CD4-positive, alpha-beta T cell (primary cell): ENCODE measurements at regions not wholly inside any gene's neighbourhood (a gene's known extent, or its start where the extent isn't known, plus 50 kb on each side); places are given as distances from the start of the nearest gene placed in this dataset.

ENCODE experiments used
- ATAC-seq: fragments of 200-7000 bp; cut with Tn5 transposase; one replicate; pipeline ENCODE4 v1.10.0; 2022; ENCODE audit warnings: mild to moderate bottlenecking; ENCODE audit not compliant: poor library complexity
- CTCF ChIA-PET: fragments of 350-600 bp; sonication (Branson Sonifier 250); formaldehyde crosslinking; loops from one replicate; lab custom pipeline; 2021; ENCODE audit warnings: antibody characterized with exemption, inconsistent platforms; lab: Charles Lee
- POLR2A ChIA-PET: fragments of 350-600 bp; sonication (Branson Sonifier 250); formaldehyde crosslinking; loops from one replicate; lab custom pipeline; 2021; ENCODE audit warnings: antibody characterized with exemption, inconsistent platforms; lab: Charles Lee
- DNase-seq, 14 experiments: peaks; one replicate each; pipeline ENCODE4 v3.0.0-alpha.2; 2013 to 2020; ENCODE audit warnings: mixed read lengths in 2 of 14
- H3K27ac ChIP-seq, 2 donors: one replicate each; pipeline versions ENCODE4 v1.5.1 to v1.7.0; 2013; ENCODE audit warnings: low read length in 2 of 2, low read depth in 1 of 2, mild to moderate bottlenecking in 1 of 2
- H3K27me3 ChIP-seq, 2 experiments: 1 replicate in 1 of 2; 2 replicates in 1 of 2; pipeline versions ENCODE4 v1.6.1 to v1.7.0; 2013; ENCODE audit warnings: low read length in 2 of 2, control low read depth in 1 of 2, mild to moderate bottlenecking in 1 of 2, moderate library complexity in 1 of 2; ENCODE audit not compliant: insufficient read depth in 2 of 2, control insufficient read depth in 1 of 2
- H3K36me3 ChIP-seq: one replicate; pipeline ENCODE4 v1.6.1; 2013; ENCODE audit warnings: low read length, control low read depth; ENCODE audit not compliant: insufficient read depth
- H3K4me1 ChIP-seq: one replicate; pipeline ENCODE4 v1.6.1; 2013; ENCODE audit warnings: low read length, control low read depth; ENCODE audit not compliant: insufficient read depth
- H3K4me3 ChIP-seq: one replicate; pipeline ENCODE4 v1.5.1; 2013; ENCODE audit warnings: mild to moderate bottlenecking, low read length, moderate library complexity
- H3K9me3 ChIP-seq, 2 experiments: 1 replicate in 1 of 2; 2 replicates in 1 of 2; pipeline versions ENCODE4 v1.6.1 to v1.7.0; 2013; ENCODE audit warnings: low read length in 2 of 2, mild to moderate bottlenecking in 2 of 2, control low read depth in 1 of 2, moderate library complexity in 1 of 2; ENCODE audit not compliant: control insufficient read depth in 1 of 2, insufficient read depth in 1 of 2
- H3K27ac Mint-ChIP-seq: one replicate; pipeline ENCODE4 v1.8.0; 2020; ENCODE audit warnings: mixed read lengths
- H3K27me3 Mint-ChIP-seq: one replicate; pipeline ENCODE4 v1.8.0; 2021; ENCODE audit warnings: mixed read lengths
- H3K36me3 Mint-ChIP-seq: one replicate; pipeline ENCODE4 v1.8.0; 2021; ENCODE audit warnings: low read depth, mixed read lengths
- H3K4me1 Mint-ChIP-seq: one replicate; pipeline ENCODE4 v1.8.0; 2021; ENCODE audit warnings: low read depth, mixed read lengths
- H3K4me3 Mint-ChIP-seq: one replicate; pipeline ENCODE4 v1.8.0; 2020; ENCODE audit warnings: mild to moderate bottlenecking, mixed read lengths
- H3K9me3 Mint-ChIP-seq: one replicate; pipeline ENCODE4 v1.8.0; 2020; ENCODE audit warnings: mixed read lengths
- intact Hi-C, 2 experiments: fragments of 100-400 bp; cut with DNase I in 1 of 2; cut with micrococcal nuclease in 1 of 2; formaldehyde crosslinking; loops; one replicate each; pipeline versions ENCODE4 v1.15.1 to v1.9.0; 2023 to 2025; cut with DNase I, micrococcal nuclease
- TF ChIP-seq, protein P1 (sequence below): fragments of 200-600 bp; IDR thresholded peaks from one replicate; pipeline ENCODE4 v1.8.0; 2022; ENCODE audit warnings: antibody characterized with exemption, mild to moderate bottlenecking

GRCh38 chr6:14796974-14797762 lies 448.7 kb upstream of the JARID2 start:
- H3K27me3 ChIP-seq = no peaks in the 10 kb centered on the region
- DNase-seq (no peak), ATAC-seq (no peak)
- H3K36me3 Mint-ChIP-seq = no peaks in the 10 kb centered on the region
- no peak overlapping the region for H3K27ac Mint-ChIP-seq
- intact Hi-C loops = loop anchor here in 1 of 2 experiments (10.0 kb wide), 1 partner anchor 582 kb away; no protein-coding TSS in a partner anchor
- no peak overlapping the region for H3K4me3 ChIP-seq
- ChIA-PET CTCF (interaction anchor here (1.3 kb wide), 1 partner anchor 23 kb away, joined by 3 read pairs; no protein-coding TSS in a partner anchor), POLR2A (no interaction called here)
- H3K9me3 ChIP-seq = no peaks in the 10 kb centered on the region
- no peaks in the 10 kb centered on the region for H3K36me3 ChIP-seq
- TF ChIP-seq, protein P1, sequence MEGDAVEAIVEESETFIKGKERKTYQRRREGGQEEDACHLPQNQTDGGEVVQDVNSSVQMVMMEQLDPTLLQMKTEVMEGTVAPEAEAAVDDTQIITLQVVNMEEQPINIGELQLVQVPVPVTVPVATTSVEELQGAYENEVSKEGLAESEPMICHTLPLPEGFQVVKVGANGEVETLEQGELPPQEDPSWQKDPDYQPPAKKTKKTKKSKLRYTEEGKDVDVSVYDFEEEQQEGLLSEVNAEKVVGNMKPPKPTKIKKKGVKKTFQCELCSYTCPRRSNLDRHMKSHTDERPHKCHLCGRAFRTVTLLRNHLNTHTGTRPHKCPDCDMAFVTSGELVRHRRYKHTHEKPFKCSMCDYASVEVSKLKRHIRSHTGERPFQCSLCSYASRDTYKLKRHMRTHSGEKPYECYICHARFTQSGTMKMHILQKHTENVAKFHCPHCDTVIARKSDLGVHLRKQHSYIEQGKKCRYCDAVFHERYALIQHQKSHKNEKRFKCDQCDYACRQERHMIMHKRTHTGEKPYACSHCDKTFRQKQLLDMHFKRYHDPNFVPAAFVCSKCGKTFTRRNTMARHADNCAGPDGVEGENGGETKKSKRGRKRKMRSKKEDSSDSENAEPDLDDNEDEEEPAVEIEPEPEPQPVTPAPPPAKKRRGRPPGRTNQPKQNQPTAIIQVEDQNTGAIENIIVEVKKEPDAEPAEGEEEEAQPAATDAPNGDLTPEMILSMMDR = no peak
- H3K4me1 ChIP-seq = no peaks in the 10 kb centered on the region
- H3K9me3 Mint-ChIP-seq = no peaks in the 10 kb centered on the region
- no peak overlapping the region for H3K4me3 Mint-ChIP-seq
- no peak overlapping the region for H3K27ac ChIP-seq
- H3K27me3 Mint-ChIP-seq = no peaks in the 10 kb centered on the region
- H3K4me1 Mint-ChIP-seq = peaks cover 5% of the 10 kb centered on the region

DNA sequence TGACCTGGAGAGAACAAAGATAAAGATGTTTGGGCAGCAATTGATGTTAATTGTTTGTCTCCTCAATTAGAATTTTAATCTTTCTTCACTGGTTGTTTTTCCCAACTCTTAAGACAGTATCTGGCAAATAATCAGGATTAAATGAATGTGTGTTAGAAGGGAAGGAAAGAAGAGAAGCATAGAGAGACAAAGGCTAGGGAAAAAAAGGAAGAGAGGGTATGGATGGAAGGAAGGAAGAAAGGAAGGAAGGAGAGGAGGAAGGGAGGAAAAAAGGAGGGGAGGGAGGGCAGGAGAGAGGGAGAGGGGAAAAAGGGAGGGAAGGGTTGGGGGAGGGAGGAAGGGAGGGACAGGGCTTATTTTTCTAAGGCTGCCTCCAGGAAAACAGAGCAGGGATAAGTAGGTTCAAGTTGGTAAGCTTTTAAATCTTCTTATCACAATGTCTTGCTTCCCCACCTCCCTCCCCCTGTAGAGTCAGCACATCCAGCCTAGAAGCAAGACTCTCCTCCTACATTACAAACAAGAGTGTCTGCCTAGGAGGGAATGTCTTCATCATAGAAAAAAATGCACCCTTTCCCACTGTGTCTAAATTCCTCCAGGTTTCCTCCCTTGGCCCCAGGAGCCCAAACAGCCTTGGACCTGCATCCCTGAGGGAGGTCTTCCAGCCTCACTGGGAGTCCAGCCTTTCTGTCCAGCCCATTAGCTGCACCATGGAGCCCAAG lies 447.8 kb upstream of the JARID2 start:
- no peaks in the 10 kb centered on the region for H3K9me3 Mint-ChIP-seq
- ATAC-seq = no peak
- intact Hi-C loops = loop anchor here in 1 of 2 experiments (10.0 kb wide), 1 partner anchor 583 kb away; no protein-coding TSS in a partner anchor
- Histone ChIP-seq H3K36me3 (no peaks in the 10 kb centered on the region), H3K9me3 (no peaks in the 10 kb centered on the region), H3K27me3 (no peaks in the 10 kb centered on the region), H3K27ac (no peak overlapping the region), H3K4me1 (no peaks in the 10 kb centered on the region), H3K4me3 (no peak overlapping the region)
- H3K4me1 Mint-ChIP-seq = peaks cover 5% of the 10 kb centered on the region
- TF ChIP-seq, protein P1 = no peak
- H3K27ac Mint-ChIP-seq = no peak overlapping the region
- no peak for DNase-seq
- no peak overlapping the region for H3K4me3 Mint-ChIP-seq
- no peaks in the 10 kb centered on the region for H3K36me3 Mint-ChIP-seq
- CTCF ChIA-PET = no interaction called here
- no peaks in the 10 kb centered on the region for H3K27me3 Mint-ChIP-seq
- POLR2A ChIA-PET = interaction anchor here (1.8 kb wide), 1 partner anchor 13 kb away, joined by 6 read pairs; no protein-coding TSS in a partner anchor

- H3K9me3 Mint-ChIP-seq = no peaks in the 10 kb centered on the region
- no peak overlapping the region for H3K27ac Mint-ChIP-seq
- POLR2A ChIA-PET = interaction anchor here (1.8 kb wide), 1 partner anchor 14 kb away, joined by 6 read pairs; no protein-coding TSS in a partner anchor
- H3K27me3 ChIP-seq = no peaks in the 10 kb centered on the region
- CTCF ChIA-PET = no interaction called here
- ATAC-seq (no peak), DNase-seq (no peak)
- TF ChIP-seq, protein P1 = no peak
- no peaks in the 10 kb centered on the region for H3K4me1 ChIP-seq
- no peak overlapping the region for H3K4me3 Mint-ChIP-seq
- H3K36me3 Mint-ChIP-seq = no peaks in the 10 kb centered on the region
- H3K36me3 ChIP-seq = no peaks in the 10 kb centered on the region
- no peak overlapping the region for H3K4me3 ChIP-seq
- intact Hi-C loops = loop anchor here in 1 of 2 experiments (10.0 kb wide), 1 partner anchor 584 kb away; no protein-coding TSS in a partner anchor
- H3K9me3 ChIP-seq = no peaks in the 10 kb centered on the region
- H3K27ac ChIP-seq = no peak overlapping the region
- H3K27me3 Mint-ChIP-seq = no peaks in the 10 kb centered on the region
- H3K4me1 Mint-ChIP-seq = peaks cover 5% of the 10 kb centered on the region
These were observed 447.3 kb upstream of the JARID2 start for GRCh38 chr6:14798594-14798982.
